GM13977 (cell line): ENCODE measurements at regions not wholly inside any gene's neighbourhood (a gene's known extent, or its start where the extent isn't known, plus 50 kb on each side); places are given as distances from the start of the nearest gene placed in this dataset.
"Not testable (repeated sequence)": the region's sequence is repeated elsewhere in the genome, so short reads cannot be mapped to it uniquely, and the experiment has no call there.

Experiments
- DNase-seq: peaks from one replicate; pipeline ENCODE4 v3.0.0; 2012; ENCODE audit warnings: low spot score
- in situ Hi-C: fragments of 300-500 bp; cut with MboI; formaldehyde crosslinking; loops from one replicate; pipeline ENCODE4 v1.12.0; 2022; ENCODE audit warnings: low sequenced_read_pairs, low pct_unique_long_range_greater_than_20kb, mixed read lengths, inconsistent platforms; ENCODE audit not compliant: unreplicated experiment
- TF ChIP-seq, protein P1 (sequence below): IDR thresholded peaks from 2 replicates; pipeline ENCODE4 v1.5.1; 2012; ENCODE audit warnings: mild to moderate bottlenecking, control low read depth; ENCODE audit not compliant: insufficient read depth; ENCODE audit errors: extremely low read depth, missing control alignments

DNA sequence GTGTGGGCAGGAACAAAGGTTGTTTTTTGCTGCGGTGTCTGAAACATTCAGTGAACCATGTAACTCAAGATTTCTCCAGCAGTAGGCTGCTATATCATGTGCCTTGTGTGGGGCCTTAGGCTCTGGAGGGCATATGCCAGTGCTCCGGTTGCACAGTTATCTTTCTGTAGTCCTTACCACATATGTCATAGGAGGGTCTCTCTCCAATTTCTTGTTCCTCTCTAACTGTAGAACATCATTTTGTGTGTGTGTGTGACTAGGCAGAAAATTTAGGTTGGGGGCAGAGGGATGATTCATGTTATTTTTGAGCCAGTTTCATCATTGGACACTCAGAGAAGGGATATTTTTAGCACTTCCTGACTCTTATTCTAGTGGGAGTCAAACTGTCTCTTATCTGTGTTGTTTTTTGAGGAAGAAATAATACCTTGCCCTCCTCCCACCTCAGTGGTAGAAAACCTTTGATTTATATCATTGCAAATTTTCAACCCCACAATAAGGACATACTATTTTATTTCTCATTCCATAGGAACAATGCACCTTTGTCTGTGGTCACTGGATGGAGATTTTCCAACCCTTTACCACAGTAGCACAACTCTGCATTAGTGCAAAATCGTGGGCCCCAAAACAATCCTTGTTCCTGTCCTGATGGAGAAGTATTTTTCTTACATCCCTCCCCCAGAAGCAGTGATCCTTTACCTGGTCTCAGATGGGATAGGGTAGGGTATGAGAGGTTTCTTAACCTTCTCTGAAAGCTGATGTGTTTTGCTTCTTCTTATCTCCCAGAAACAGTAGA is 113.9 kb downstream of the CCDC74A start:
- in situ Hi-C loops = no loop called here
- TF ChIP-seq, protein P1, sequence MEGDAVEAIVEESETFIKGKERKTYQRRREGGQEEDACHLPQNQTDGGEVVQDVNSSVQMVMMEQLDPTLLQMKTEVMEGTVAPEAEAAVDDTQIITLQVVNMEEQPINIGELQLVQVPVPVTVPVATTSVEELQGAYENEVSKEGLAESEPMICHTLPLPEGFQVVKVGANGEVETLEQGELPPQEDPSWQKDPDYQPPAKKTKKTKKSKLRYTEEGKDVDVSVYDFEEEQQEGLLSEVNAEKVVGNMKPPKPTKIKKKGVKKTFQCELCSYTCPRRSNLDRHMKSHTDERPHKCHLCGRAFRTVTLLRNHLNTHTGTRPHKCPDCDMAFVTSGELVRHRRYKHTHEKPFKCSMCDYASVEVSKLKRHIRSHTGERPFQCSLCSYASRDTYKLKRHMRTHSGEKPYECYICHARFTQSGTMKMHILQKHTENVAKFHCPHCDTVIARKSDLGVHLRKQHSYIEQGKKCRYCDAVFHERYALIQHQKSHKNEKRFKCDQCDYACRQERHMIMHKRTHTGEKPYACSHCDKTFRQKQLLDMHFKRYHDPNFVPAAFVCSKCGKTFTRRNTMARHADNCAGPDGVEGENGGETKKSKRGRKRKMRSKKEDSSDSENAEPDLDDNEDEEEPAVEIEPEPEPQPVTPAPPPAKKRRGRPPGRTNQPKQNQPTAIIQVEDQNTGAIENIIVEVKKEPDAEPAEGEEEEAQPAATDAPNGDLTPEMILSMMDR = no peak
- no peak for DNase-seq

DNA sequence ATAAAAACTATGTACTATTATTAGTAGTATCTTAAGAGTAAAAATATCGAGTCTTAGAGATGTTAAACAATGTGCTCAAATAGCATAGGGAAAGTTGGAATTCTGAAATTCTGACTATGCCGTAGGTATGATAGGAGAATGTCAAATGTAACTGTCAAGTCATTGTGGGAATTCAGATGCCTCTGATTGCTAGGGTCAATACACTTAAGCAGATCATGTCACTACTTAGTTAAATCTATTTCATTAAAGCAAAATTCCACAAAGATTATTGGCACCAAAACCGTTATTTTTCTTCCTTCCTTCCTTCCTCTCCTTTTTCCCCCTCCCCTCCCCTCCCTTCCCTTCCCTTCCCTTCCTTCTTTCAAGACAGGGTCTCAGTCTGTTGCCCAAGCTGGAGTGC is 115.5 kb downstream of the CCDC74A start:
- DNase-seq, in situ Hi-C loops: not testable (repeated sequence)

DNA sequence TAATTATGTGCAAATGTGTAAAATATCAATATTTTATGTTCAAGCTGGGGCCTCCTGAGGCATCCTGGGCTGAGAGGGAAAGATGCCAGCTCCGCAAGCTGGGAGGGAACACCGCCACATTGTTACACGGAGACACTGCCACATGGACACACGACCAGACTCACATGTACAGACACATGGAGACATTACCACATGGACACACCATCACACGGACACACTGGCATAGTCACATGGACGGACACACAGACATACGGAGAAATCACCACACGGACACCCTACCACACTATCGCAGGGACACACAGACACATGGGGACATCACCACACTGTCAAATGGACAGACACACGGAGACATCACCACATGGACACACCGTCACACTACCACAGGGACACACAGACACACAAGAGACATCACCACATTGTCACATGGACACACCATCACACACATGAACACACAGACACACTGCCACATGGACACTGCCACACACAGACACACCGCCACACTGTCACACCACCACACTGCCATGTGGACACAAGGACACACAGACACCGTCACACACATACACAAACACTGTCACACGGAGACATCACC is 117.6 kb downstream of the CCDC74A start:
- TF ChIP-seq, protein P1 = no peak
- no peak for DNase-seq
- in situ Hi-C loops = no loop called here

DNA sequence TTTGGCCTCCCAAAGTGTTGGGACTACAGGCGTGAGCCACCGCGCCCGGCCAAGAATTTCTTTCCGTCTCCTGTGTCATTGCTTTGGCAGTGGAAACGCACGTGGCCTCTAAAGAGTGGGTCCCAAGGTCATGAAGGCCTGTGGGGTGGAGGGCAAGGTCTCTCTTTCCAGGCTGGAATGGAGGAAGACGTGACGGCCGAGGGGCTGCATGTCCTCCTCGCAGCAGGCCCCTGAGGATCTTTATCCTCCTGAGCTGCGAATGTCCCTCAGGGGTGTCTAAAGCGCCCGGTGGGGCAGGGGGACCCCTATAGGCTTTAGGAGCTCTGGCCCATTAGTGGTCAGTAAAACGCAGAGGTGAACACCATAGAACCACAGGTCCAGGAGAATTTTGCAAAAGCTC is 118.5 kb downstream of the CCDC74A start:
- in situ Hi-C loops, DNase-seq: not testable (repeated sequence)

DNA sequence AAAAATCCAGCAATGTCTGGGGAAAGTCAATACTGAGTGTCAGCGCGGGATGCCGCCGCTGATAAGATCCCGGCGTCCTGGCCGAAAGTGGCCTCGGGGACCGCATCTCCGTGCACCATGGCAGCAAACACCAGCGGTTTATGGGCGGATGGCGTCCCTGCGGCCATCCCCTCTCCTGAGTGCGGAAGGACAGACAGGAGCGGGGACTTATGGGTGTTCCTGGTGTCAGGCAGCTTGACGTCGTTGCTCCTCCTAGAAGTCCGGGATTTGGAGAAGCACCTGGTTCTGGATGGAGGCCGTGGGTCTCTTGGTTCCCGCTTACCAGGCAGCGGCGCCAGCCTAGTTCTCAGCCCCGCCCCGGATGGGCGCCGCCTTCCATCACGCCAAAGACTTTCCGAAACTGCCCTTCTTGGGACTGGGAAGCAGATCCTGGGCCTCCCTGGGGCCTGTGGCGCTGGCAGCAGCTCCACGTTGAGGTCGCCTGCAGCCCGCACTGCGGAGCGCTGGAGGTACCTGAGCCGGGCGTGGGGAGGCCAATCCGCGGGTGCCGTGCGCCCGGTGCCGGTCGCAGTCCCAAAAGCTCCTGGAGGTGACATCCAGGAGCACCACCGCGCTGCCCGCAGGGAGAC is 119.1 kb downstream of the CCDC74A start:
- no peak for DNase-seq
- in situ Hi-C loops = no loop called here
- TF ChIP-seq, protein P1 = no peak

DNA sequence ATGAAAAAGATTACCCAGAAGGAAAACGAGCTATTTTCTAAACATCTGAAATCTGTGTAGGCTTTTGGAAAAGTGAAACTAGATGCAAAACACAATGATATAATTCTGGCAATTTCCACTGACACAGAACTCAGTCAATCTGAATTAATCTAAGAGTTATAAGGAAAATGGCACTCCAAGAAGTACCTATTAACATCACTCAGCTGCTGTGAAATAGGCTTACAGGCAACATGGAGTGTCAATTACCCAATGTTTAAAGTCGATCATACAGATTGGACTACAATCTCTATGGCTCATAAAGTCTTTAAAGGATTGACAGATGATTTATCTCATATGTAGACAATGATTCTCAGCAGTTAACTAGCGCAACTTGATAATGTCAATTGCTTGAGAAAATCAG is 120.9 kb downstream of the CCDC74A start:
- in situ Hi-C loops, DNase-seq: not testable (repeated sequence)

DNA sequence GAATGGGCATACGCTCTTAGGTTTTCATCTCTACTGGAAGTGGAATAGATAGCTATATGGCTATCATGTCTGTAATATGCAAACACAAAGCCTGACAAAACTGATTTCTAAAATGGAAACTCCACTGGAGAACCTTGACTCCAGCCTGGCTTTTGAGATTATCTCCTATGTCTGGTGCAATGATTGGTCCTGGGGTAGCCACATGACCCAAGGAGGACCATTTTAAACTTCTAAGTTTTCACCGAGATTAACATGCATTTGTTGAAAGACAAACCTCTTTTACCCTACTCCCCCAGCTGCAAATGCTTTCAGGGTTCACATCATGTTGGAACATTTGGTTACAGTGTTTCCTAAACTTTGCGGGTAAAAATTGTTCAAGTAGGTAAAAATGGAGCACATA is 124.6 kb downstream of the CCDC74A start:
- DNase-seq, in situ Hi-C loops: not testable (repeated sequence)

DNA sequence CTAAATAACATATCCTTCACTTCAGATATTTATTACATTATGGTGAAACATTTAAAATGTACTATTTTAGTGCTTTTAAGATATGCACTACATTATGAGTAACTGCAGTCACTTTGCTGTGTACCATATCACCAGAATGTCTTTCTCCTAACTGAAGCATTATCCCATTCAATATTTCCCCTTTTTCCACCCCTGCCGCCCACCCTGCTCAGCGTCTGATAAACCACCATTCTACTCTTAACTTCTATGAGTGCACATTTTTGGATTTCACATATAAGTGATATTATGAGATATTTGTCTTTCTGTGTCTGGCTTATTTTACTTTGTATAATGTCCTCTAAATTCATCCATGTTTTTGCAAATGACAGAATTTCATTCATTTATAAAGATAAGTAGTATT is 126.4 kb downstream of the CCDC74A start:
- in situ Hi-C loops = not testable (repeated sequence)

DNA sequence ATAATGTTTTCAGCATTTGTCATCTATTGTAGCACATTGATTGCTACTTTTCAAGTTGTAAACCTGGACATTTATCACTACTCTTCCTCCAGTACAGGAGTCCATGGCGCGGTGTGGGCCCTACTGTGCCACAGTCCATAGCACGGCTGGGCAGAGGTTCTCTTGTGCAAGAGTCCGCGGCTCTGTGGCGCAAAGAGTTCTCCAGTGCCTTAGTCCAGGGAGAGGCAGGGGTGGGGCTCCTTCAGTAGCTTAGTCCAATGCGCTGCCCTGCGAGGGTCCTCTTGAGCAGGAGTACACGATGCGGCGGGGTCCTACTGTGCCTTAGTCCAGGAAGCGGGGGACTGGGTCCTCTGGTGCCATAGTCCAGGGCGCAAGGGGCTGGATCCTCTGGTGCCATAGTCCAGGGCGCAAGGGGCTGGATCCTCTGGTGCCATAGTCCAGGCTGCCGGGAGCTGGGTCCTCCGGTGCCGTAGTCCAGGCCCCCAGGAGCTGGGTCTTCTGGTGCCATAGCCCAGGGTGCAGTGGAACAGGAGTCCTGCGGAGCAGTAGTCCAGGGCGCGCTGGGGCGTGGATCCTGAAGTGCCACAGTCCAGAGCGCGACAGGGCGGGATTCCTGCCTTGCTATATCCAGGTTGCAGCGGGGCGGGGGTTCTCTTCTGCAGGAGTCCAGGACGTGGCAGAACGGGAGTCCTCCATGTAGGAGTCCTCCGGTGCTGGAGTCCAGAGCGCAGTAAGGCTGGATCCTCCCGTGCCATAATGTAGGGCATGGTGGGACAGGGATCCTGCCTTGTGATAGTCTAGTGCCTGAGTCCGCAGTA is 129.3 kb downstream of the CCDC74A start:
- in situ Hi-C loops = no loop called here
- no peak for DNase-seq
- TF ChIP-seq, protein P1 = no peak

More for the DNA sequence above, 126.4 kb downstream of the CCDC74A start:
- DNase-seq = not testable (repeated sequence)
